Astrocyte of the cerebellum (primary cell): ENCODE measurements at regions not wholly inside any gene's neighbourhood (a gene's known extent, or its start where the extent isn't known, plus 50 kb on each side); places are given as distances from the start of the nearest gene placed in this dataset.

Experiments
- DNase-seq: peaks from one replicate; pipeline ENCODE4 v3.0.0-alpha.2; 2011; ENCODE audit warnings: low read depth
- H3K4me3 ChIP-seq: 2 replicates; pipeline ENCODE4 v1.5.1; 2011; ENCODE audit warnings: mild to moderate bottlenecking, low read depth, low read length, moderate library complexity
- in situ Hi-C: cut with HindIII; loops from 2 replicates; pipeline ENCODE4 v1.10.0; 2017; ENCODE audit warnings: low sequenced_read_pairs
- TF ChIP-seq, protein P1 (sequence below): IDR thresholded peaks from 2 replicates; pipeline ENCODE4 v1.5.1; 2012; ENCODE audit warnings: low read length, low read depth, moderate library complexity, mild to moderate bottlenecking; ENCODE audit errors: missing control alignments

DNA sequence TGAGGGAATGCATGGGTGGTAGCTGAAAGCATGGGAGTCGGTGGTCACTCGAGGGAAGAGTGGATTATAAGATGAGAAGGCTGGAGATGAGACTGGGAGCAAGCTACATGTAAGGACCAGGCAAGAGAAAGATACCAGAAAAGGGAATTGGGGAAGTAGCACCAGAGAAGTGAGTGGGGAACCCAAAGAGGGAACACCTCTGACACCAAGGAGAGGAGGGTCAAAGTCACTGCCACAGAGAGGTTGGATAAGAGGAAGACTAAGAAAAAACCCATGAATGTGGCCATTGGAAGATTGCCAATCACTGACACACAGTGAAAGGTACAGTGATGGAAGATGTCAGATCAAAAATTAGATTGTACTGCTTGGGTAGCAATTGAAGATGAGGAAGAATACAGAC, 473.9 kb downstream of the BCL11A start:
- DNase-seq, result no peak
- no peak overlapping the region for H3K4me3 ChIP-seq
- in situ Hi-C loops, result no loop called here
- TF ChIP-seq, protein P1, sequence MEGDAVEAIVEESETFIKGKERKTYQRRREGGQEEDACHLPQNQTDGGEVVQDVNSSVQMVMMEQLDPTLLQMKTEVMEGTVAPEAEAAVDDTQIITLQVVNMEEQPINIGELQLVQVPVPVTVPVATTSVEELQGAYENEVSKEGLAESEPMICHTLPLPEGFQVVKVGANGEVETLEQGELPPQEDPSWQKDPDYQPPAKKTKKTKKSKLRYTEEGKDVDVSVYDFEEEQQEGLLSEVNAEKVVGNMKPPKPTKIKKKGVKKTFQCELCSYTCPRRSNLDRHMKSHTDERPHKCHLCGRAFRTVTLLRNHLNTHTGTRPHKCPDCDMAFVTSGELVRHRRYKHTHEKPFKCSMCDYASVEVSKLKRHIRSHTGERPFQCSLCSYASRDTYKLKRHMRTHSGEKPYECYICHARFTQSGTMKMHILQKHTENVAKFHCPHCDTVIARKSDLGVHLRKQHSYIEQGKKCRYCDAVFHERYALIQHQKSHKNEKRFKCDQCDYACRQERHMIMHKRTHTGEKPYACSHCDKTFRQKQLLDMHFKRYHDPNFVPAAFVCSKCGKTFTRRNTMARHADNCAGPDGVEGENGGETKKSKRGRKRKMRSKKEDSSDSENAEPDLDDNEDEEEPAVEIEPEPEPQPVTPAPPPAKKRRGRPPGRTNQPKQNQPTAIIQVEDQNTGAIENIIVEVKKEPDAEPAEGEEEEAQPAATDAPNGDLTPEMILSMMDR, result no peak

DNA sequence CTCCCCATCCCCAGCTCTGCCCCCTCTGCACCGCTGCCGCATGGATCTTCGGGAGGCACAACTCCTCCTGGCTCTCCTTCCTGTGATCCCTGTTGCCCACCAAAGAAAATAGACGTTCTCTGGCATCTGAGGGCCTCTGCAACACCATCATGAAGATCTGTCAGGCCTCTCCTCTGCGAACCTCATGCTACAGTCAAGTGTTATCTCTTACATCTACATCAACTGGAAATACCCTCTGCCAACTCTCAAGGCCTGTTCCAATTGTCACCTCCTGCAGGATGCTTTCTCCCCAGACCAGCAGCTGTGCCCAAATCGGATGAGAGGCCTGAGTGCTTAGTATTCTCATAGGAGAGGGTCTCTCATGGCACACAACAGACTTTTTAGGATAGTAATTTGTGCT, 478.4 kb downstream of the BCL11A start:
- no peak for DNase-seq
- no peak overlapping the region for H3K4me3 ChIP-seq
- in situ Hi-C loops, result no loop called here
- TF ChIP-seq, protein P1, result no peak

DNA sequence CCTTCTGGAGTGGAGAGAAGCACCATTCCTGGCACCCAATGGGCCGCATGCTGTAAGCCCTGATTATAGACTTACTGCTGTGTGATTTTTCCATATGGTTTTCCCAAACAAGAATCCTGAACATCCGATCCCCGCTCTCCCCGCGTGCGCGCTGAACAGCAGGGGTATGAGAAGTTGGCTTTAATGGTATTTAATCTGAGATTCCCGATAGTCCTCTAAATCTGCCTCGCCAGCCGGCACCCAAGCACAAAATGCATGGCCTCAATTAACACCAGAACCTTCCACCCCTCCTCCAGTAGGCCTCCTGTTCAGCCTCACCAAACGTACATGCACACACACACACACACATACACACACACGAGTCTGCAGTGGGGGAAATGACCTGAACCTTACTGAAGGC, 480.3 kb downstream of the BCL11A start:
- no peak for DNase-seq
- in situ Hi-C loops, result no loop called here
- H3K4me3 ChIP-seq, result no peak overlapping the region
- TF ChIP-seq, protein P1, result no peak

DNA sequence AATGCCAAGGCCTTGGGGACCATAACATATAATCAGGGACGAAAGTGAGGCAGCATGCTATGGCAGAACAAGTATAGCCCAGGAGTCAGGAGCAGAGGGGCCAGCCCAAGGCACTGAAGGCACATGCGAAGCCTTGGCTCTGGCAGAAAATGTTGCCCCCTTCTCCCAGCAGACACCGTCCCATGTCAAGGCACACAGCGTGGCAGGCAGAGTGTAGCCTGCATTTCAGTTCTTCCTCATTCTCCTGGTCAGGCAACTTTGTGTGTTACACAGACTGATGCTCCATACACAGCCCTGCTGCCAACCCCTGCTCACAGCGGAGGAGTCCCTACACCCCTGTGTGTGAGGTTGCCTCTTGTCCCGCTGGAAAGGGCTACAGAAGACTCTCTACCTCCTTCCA, 480.8 kb downstream of the BCL11A start:
- no peak overlapping the region for H3K4me3 ChIP-seq
- TF ChIP-seq, protein P1, result no peak
- DNase-seq, result no peak
- in situ Hi-C loops, result no loop called here

DNA sequence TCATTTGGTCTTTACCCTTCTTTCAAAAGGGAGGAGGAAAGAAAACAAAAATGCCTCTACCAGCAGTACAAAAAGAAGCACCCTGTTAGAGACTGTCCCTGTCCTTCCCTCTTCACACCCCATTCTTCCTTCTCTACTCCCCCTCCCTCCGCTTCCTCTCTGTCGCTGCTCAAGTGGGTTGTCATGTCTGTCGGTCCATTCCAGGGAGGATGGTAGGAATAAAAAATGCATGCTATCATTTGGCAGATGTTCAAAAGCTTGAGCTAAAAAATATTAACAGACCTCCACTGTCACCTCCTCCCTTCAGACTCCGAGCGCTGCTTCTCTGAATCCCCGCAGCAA, 482.0 kb downstream of the BCL11A start:
- TF ChIP-seq, protein P1, result no peak
- in situ Hi-C loops, result no loop called here
- no peak overlapping the region for H3K4me3 ChIP-seq
- DNase-seq, result no peak

DNA sequence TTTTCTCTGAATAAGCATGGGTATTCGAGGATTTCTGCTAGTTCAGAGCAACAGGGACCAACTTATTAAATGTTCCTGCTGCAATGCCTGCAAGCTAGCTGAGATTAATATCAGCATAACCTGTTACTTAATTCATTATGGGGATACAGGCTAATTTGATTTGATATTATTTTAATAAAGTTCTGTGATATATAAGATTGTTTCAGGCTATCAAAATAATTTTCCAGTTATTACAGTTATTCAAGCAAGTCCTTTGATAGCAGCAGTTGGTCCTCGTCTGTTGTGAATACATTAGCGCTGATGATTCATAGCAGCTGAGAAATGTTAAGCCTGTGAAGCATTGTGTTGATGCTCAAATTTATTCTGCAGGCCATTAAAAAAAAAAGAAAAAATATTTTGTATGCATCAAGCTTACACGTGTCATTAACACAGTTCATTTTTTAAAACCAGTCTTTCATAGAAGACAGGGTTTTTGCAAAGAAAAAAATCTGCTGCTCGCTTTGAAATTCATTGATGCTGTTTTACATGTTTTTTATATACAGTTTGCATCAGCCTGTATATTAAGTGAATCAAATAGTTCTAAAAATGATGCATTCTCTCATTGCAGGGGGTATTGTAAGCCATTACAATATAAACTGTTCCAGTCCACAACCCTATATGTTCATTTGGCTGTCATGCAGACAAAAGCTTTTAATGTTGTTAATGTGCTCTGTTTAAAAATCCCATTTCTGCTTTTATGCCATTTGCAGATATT, 482.5 kb downstream of the BCL11A start:
- peak; percentile 2 for DNase-seq
- in situ Hi-C loops, result no loop called here
- no peak overlapping the region for H3K4me3 ChIP-seq
- TF ChIP-seq, protein P1, result no peak
